ENCODE measurements at regions not wholly inside any gene's neighbourhood (a gene's known extent, or its start where the extent isn't known, plus 50 kb on each side); places are given as distances from the start of the nearest gene placed in this dataset.
"Not testable (repeated sequence)": the region's sequence is repeated elsewhere in the genome, so short reads cannot be mapped to it uniquely, and the experiment has no call there.

GRCh38 chr9:86594724-86595123 lies 240.5 kb upstream of the TUT7 start:
- no peak overlapping the region for H3K4me3 Mint-ChIP-seq
- no peak overlapping the region for H3K27ac Mint-ChIP-seq
- peaks cover 8% of the 10 kb centered on the region for H3K27me3 Mint-ChIP-seq
- DNase-seq (no peak), ATAC-seq (no peak)
- H3K9me3 Mint-ChIP-seq, result no peaks in the 10 kb centered on the region
- no peaks in the 10 kb centered on the region for H3K4me1 Mint-ChIP-seq
- no peaks in the 10 kb centered on the region for H3K36me3 Mint-ChIP-seq (ENCODE audit: low read depth)

GRCh38 chr9:86591472-86591871 lies 237.3 kb upstream of the TUT7 start:
- Mint-ChIP-seq H3K27ac (no peak overlapping the region), H3K27me3 (peaks cover 4% of the 10 kb centered on the region), H3K9me3 (no peaks in the 10 kb centered on the region), H3K4me1 (no peaks in the 10 kb centered on the region), H3K36me3 (ENCODE audit: low read depth) (no peaks in the 10 kb centered on the region), H3K4me3 (no peak overlapping the region)
- DNase-seq (no peak), ATAC-seq (no peak)

GRCh38 chr9:86589730-86590129 lies 235.5 kb upstream of the TUT7 start:
- Mint-ChIP-seq H3K27ac (no peak overlapping the region), H3K36me3 (ENCODE audit: low read depth) (no peaks in the 10 kb centered on the region), H3K4me1 (no peaks in the 10 kb centered on the region), H3K27me3 (peaks cover 2% of the 10 kb centered on the region), H3K9me3 (no peaks in the 10 kb centered on the region), H3K4me3 (no peak overlapping the region)
- no peak for DNase-seq
- no peak for ATAC-seq

- Mint-ChIP-seq H3K27ac (no peak overlapping the region), H3K4me3 (no peak overlapping the region), H3K27me3 (peaks cover 2% of the 10 kb centered on the region), H3K36me3 (ENCODE audit: low read depth) (no peaks in the 10 kb centered on the region), H3K9me3 (no peaks in the 10 kb centered on the region), H3K4me1 (no peaks in the 10 kb centered on the region)
- ATAC-seq (no peak), DNase-seq (no peak)
Observed at GRCh38 chr9:86589273-86589672, 235.1 kb upstream of the TUT7 start.

- Mint-ChIP-seq H3K4me3 (no peak overlapping the region), H3K9me3 (no peaks in the 10 kb centered on the region), H3K36me3 (ENCODE audit: low read depth) (no peaks in the 10 kb centered on the region), H3K27me3 (peaks cover 5% of the 10 kb centered on the region), H3K27ac (no peak overlapping the region), H3K4me1 (no peaks in the 10 kb centered on the region)
- DNase-seq (no peak), ATAC-seq (no peak)
Observed at GRCh38 chr9:86586144-86586494, 231.9 kb upstream of the TUT7 start.

GRCh38 chr9:86585422-86586143 lies 231.4 kb upstream of the TUT7 start:
- ATAC-seq (no peak), DNase-seq (no peak)
- Mint-ChIP-seq H3K4me1 (no peaks in the 10 kb centered on the region), H3K36me3 (ENCODE audit: low read depth) (no peaks in the 10 kb centered on the region), H3K4me3 (no peak overlapping the region), H3K27ac (no peak overlapping the region), H3K9me3 (no peaks in the 10 kb centered on the region), H3K27me3 (peaks cover 5% of the 10 kb centered on the region)

- Mint-ChIP-seq H3K4me3 (no peak overlapping the region), H3K4me1 (no peaks in the 10 kb centered on the region), H3K9me3 (no peaks in the 10 kb centered on the region), H3K27ac (no peak overlapping the region), H3K36me3 (ENCODE audit: low read depth) (no peaks in the 10 kb centered on the region), H3K27me3 (peaks cover 3% of the 10 kb centered on the region)
- ATAC-seq, result no peak
- no peak for DNase-seq
Observed at GRCh38 chr9:86580688-86581087, 226.5 kb upstream of the TUT7 start.

GRCh38 chr9:86578722-86579121 lies 224.5 kb upstream of the TUT7 start:
- no peak for ATAC-seq
- H3K9me3 Mint-ChIP-seq, result no peaks in the 10 kb centered on the region
- H3K27me3 Mint-ChIP-seq, result peaks cover 5% of the 10 kb centered on the region
- no peak overlapping the region for H3K4me3 Mint-ChIP-seq
- no peak for DNase-seq
- no peak overlapping the region for H3K27ac Mint-ChIP-seq
- no peaks in the 10 kb centered on the region for H3K36me3 Mint-ChIP-seq (ENCODE audit: low read depth)
- no peaks in the 10 kb centered on the region for H3K4me1 Mint-ChIP-seq

- no peaks in the 10 kb centered on the region for H3K9me3 Mint-ChIP-seq
- no peaks in the 10 kb centered on the region for H3K36me3 Mint-ChIP-seq (ENCODE audit: low read depth)
- ATAC-seq (no peak), DNase-seq (no peak)
- no peak overlapping the region for H3K27ac Mint-ChIP-seq
- peaks cover 4% of the 10 kb centered on the region for H3K27me3 Mint-ChIP-seq
- H3K4me3 Mint-ChIP-seq, result no peak overlapping the region
- H3K4me1 Mint-ChIP-seq, result no peaks in the 10 kb centered on the region
Observed at GRCh38 chr9:86577420-86578333, 223.5 kb upstream of the TUT7 start.

- Mint-ChIP-seq H3K27ac (no peak overlapping the region), H3K27me3 (peaks cover 2% of the 10 kb centered on the region), H3K36me3 (ENCODE audit: low read depth) (no peaks in the 10 kb centered on the region), H3K9me3 (no peaks in the 10 kb centered on the region), H3K4me3 (no peak overlapping the region), H3K4me1 (no peaks in the 10 kb centered on the region)
- DNase-seq, result no peak
- ATAC-seq, result no peak
Observed at GRCh38 chr9:86575825-86576525, 221.8 kb upstream of the TUT7 start.

GRCh38 chr9:86575137-86575536 lies 220.9 kb upstream of the TUT7 start:
- no peak overlapping the region for H3K4me3 Mint-ChIP-seq
- peaks cover 2% of the 10 kb centered on the region for H3K27me3 Mint-ChIP-seq
- no peaks in the 10 kb centered on the region for H3K9me3 Mint-ChIP-seq

GRCh38 chr9:86573886-86574285 lies 219.7 kb upstream of the TUT7 start:
- Mint-ChIP-seq H3K4me1 (no peaks in the 10 kb centered on the region), H3K9me3 (no peaks in the 10 kb centered on the region), H3K27ac (no peak overlapping the region), H3K4me3 (no peak overlapping the region), H3K36me3 (ENCODE audit: low read depth) (no peaks in the 10 kb centered on the region), H3K27me3 (peaks cover 2% of the 10 kb centered on the region)
- DNase-seq, result no peak
- ATAC-seq, result no peak

More at GRCh38 chr9:86575137-86575536, 220.9 kb upstream of the TUT7 start:
- ATAC-seq (no peak), DNase-seq (no peak)
- Mint-ChIP-seq H3K4me1 (no peaks in the 10 kb centered on the region), H3K36me3 (ENCODE audit: low read depth) (no peaks in the 10 kb centered on the region), H3K27ac (no peak overlapping the region)

GRCh38 chr9:86572904-86573303 lies 218.7 kb upstream of the TUT7 start:
- H3K4me3 Mint-ChIP-seq, result no peak overlapping the region
- no peaks in the 10 kb centered on the region for H3K9me3 Mint-ChIP-seq
- ATAC-seq, result no peak
- H3K36me3 Mint-ChIP-seq (ENCODE audit: low read depth), result no peaks in the 10 kb centered on the region
- H3K27ac Mint-ChIP-seq, result no peak overlapping the region
- no peak for DNase-seq
- peaks cover 2% of the 10 kb centered on the region for H3K27me3 Mint-ChIP-seq
- H3K4me1 Mint-ChIP-seq, result no peaks in the 10 kb centered on the region

- not testable (repeated sequence) for ATAC-seq; H3K27me3 Mint-ChIP-seq; H3K27ac Mint-ChIP-seq; DNase-seq; H3K9me3 Mint-ChIP-seq; H3K4me3 Mint-ChIP-seq; H3K4me1 Mint-ChIP-seq; H3K36me3 Mint-ChIP-seq (ENCODE audit: low read depth)
Observed at GRCh38 chr9:86565603-86566002, 211.4 kb upstream of the TUT7 start.

- H3K9me3 Mint-ChIP-seq, result no peaks in the 10 kb centered on the region
- H3K27me3 Mint-ChIP-seq, result no peaks in the 10 kb centered on the region
- H3K4me3 Mint-ChIP-seq, result no peak overlapping the region
- ATAC-seq (no peak), DNase-seq (no peak)
- H3K4me1 Mint-ChIP-seq, result no peaks in the 10 kb centered on the region
- no peak overlapping the region for H3K27ac Mint-ChIP-seq
- no peaks in the 10 kb centered on the region for H3K36me3 Mint-ChIP-seq (ENCODE audit: low read depth)
Observed at GRCh38 chr9:86563936-86564335, 209.7 kb upstream of the TUT7 start.

All from activated naive CD8-positive, alpha-beta T cell treated with anti-CD3 and anti-CD28 coated beads, Interleukin-2, amount 50 U/mL, for 24 hours (primary cell).